Endothelial cell of umbilical vein (primary cell): ENCODE measurements at regions not wholly inside any gene's neighbourhood (a gene's known extent, or its start where the extent isn't known, plus 50 kb on each side); places are given as distances from the start of the nearest gene placed in this dataset.

Source experiments
- CTCF ChIP-seq, 2 donors: IDR thresholded peaks; 1 replicate in 1 of 2; 2 replicates in 1 of 2; pipeline ENCODE4 v1.5.1; 2011; ENCODE audit warnings: low read length in 2 of 2, mild to moderate bottlenecking in 2 of 2, moderate library complexity in 2 of 2, control low read depth in 1 of 2, inconsistent platforms in 1 of 2, low read depth in 1 of 2; ENCODE audit not compliant: insufficient read depth in 1 of 2; ENCODE audit errors: extremely low read depth in 1 of 2
- EZH2 ChIP-seq: IDR thresholded peaks from 2 replicates; pipeline ENCODE4 v1.6.1; 2012; ENCODE audit warnings: borderline replicate concordance, low read depth, mild to moderate bottlenecking, moderate library complexity, low read length, inconsistent platforms; ENCODE audit not compliant: severe bottlenecking
- FOS ChIP-seq: IDR thresholded peaks from 2 replicates; pipeline ENCODE4 v1.6.1; 2011; ENCODE audit warnings: mild to moderate bottlenecking, low read length, moderate library complexity, borderline replicate concordance; ENCODE audit not compliant: insufficient read depth
- GATA2 ChIP-seq: IDR thresholded peaks from 2 replicates; pipeline ENCODE4 v1.7.0; 2011; ENCODE audit warnings: low read depth, mild to moderate bottlenecking, moderate library complexity, mixed read lengths, low read length; ENCODE audit not compliant: insufficient read length, insufficient read depth
- MAX ChIP-seq: IDR thresholded peaks from 2 replicates; pipeline ENCODE4 v1.6.1; 2011; ENCODE audit not compliant: insufficient read depth, insufficient read length
- MYC ChIP-seq: IDR thresholded peaks from one replicate; pipeline ENCODE4 v1.6.1; 2011; ENCODE audit warnings: mild to moderate bottlenecking, low read depth, low read length
- POLR2A ChIP-seq: IDR thresholded peaks from 2 replicates; pipeline ENCODE4 v1.6.1; 2012; ENCODE audit warnings: low read depth, mild to moderate bottlenecking, control low read depth, low read length
- POLR2AphosphoS5 ChIP-seq: IDR thresholded peaks from 2 replicates; pipeline ENCODE4 v1.6.1; 2012; ENCODE audit warnings: low read depth, mild to moderate bottlenecking, control low read depth, low read length, moderate library complexity; ENCODE audit not compliant: insufficient read depth

- TF ChIP-seq MYC (no peak), CTCF (IDR thresholded peaks at IDR 0.05; ENCODE audit: extremely low read depth in 1 of 2, insufficient read depth in 1 of 2, low read depth in 1 of 2, low read length in 2 of 2) (no peak), POLR2A (no peak), EZH2 (no peak), FOS (no peak), GATA2 (no peak), POLR2AphosphoS5 (no peak), MAX (no peak)
Observed at GRCh38 chr13:78832461-78832860, 173.5 kb upstream of the OBI1 start.
